Ascending aorta (tissue), 2 donors: ENCODE measurements at regions not wholly inside any gene's neighbourhood (a gene's known extent, or its start where the extent isn't known, plus 50 kb on each side); places are given as distances from the start of the nearest gene placed in this dataset.

Experiments used
- DNase-seq, 2 donors: peaks; one replicate each; pipeline ENCODE4 v3.0.0-alpha.2; 2019; ENCODE audit warnings: low spot score in 2 of 2
- H3K27ac ChIP-seq, 2 donors: fragments of 200-600 bp; sonication (generic); one replicate each; pipeline ENCODE4 v1.5.1; 2016 to 2017; ENCODE audit warnings: mild to moderate bottlenecking in 1 of 2
- H3K27me3 ChIP-seq: fragments of 200-600 bp; sonication (generic); one replicate; pipeline ENCODE4 v1.5.1; 2017
- H3K36me3 ChIP-seq, 2 donors: fragments of 200-600 bp; sonication (generic); one replicate each; pipeline ENCODE4 v1.5.1; 2016
- H3K4me1 ChIP-seq, 2 donors: fragments of 200-600 bp; sonication (generic); one replicate each; pipeline ENCODE4 v1.5.1; 2016 to 2017; ENCODE audit warnings: mild to moderate bottlenecking in 1 of 2
- H3K4me3 ChIP-seq, 2 donors: fragments of 200-600 bp; sonication (generic); one replicate each; pipeline ENCODE4 v1.5.1; 2016 to 2017; ENCODE audit warnings: mild to moderate bottlenecking in 1 of 2
- H3K9me3 ChIP-seq, 2 donors: fragments of 200-600 bp; sonication (generic); one replicate each; pipeline ENCODE4 v1.5.1; 2016
- intact Hi-C: fragments of 100-400 bp; cut with DNase I; formaldehyde crosslinking; loops from one replicate; pipeline ENCODE4 v1.15.1; 2023
- TF ChIP-seq, protein P1 (sequence below), 3 experiments: fragments of 200-600 bp in 2 of 3; fragments of 450-650 bp in 1 of 3; sonication (generic) in 2 of 3; IDR thresholded peaks; one replicate each; pipeline ENCODE4 v1.5.1; 2016 to 2019; ENCODE audit warnings: antibody characterized with exemption in 3 of 3, mild to moderate bottlenecking in 1 of 3, moderate library complexity in 1 of 3

DNA sequence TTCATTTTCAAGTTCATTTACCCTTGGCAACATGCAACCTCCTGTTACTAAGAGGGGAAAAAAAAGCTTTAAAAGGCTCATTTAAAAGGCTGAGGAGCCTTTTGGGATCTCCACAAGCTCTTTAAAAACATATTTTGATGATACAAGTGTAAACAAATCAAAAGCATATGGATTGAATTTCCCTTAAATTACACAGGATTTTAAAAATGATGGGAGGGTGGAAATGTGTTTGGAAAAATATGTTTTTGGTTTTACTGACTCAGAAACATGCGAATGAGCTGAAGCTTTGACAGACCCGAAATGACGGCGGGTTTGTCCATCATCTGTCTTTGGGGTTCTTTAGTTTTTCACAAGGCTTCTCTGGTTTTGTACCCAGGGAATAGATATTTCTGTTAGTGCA lies 180.6 kb upstream of the CCDC68 start:
- DNase-seq = no peak
- H3K27me3 ChIP-seq = no peaks in the 10 kb centered on the region
- intact Hi-C loops = no loop called here
- H3K27ac ChIP-seq = no peak overlapping the region
- H3K4me1 ChIP-seq = no peaks in the 10 kb centered on the region
- no peaks in the 10 kb centered on the region for H3K36me3 ChIP-seq
- no peak overlapping the region for H3K4me3 ChIP-seq
- H3K9me3 ChIP-seq = no peaks in the 10 kb centered on the region
- TF ChIP-seq, protein P1, sequence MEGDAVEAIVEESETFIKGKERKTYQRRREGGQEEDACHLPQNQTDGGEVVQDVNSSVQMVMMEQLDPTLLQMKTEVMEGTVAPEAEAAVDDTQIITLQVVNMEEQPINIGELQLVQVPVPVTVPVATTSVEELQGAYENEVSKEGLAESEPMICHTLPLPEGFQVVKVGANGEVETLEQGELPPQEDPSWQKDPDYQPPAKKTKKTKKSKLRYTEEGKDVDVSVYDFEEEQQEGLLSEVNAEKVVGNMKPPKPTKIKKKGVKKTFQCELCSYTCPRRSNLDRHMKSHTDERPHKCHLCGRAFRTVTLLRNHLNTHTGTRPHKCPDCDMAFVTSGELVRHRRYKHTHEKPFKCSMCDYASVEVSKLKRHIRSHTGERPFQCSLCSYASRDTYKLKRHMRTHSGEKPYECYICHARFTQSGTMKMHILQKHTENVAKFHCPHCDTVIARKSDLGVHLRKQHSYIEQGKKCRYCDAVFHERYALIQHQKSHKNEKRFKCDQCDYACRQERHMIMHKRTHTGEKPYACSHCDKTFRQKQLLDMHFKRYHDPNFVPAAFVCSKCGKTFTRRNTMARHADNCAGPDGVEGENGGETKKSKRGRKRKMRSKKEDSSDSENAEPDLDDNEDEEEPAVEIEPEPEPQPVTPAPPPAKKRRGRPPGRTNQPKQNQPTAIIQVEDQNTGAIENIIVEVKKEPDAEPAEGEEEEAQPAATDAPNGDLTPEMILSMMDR (IDR thresholded peaks at IDR 0.05) = no peak

DNA sequence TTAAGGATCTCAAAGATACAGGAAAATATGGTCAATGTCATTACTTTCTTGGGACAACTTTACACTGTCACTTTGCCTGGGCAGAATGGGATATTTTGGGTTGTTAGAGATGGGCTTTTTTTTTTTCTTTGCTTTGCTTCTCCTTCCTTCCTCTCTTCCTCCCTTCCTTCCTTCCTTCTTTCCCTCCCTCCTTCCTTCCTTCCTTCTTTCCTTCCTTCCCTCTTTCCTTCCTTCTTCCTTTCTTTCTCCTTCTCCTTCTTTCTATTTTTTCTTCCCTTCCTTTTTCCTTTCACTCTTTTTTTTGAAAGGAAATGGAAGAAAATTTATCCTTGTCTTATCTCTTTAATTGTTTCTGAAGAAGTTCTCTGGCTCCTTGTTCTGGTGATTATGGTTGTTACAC lies 180.0 kb upstream of the CCDC68 start:
- Histone ChIP-seq H3K4me1 (no peaks in the 10 kb centered on the region), H3K27me3 (no peaks in the 10 kb centered on the region), H3K9me3 (no peaks in the 10 kb centered on the region), H3K36me3 (no peaks in the 10 kb centered on the region), H3K4me3 (no peak overlapping the region), H3K27ac (no peak overlapping the region)
- no peak for DNase-seq
- intact Hi-C loops = no loop called here
- TF ChIP-seq, protein P1 (IDR thresholded peaks at IDR 0.05) = no peak

DNA sequence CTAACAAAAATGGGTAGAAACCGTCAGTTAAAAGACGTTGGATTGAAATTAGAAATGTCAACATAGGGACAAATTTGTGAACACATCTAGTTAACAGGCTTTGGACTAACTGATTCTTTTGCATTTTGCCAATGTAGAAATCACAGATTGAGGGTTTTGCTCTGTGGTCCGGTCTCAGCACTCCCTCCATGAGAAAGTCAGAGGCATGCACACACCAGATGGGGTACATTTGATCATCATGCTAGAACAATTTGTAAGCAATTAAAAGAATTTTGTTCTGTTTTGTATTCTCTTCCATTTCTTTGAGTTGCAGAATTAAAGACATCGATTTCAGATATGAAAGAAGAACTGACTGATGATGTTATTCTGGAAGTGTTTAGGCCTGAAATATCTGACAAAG lies 179.1 kb upstream of the CCDC68 start:
- intact Hi-C loops = no loop called here
- no peaks in the 10 kb centered on the region for H3K9me3 ChIP-seq
- TF ChIP-seq, protein P1 (IDR thresholded peaks at IDR 0.05) = no peak

DNA sequence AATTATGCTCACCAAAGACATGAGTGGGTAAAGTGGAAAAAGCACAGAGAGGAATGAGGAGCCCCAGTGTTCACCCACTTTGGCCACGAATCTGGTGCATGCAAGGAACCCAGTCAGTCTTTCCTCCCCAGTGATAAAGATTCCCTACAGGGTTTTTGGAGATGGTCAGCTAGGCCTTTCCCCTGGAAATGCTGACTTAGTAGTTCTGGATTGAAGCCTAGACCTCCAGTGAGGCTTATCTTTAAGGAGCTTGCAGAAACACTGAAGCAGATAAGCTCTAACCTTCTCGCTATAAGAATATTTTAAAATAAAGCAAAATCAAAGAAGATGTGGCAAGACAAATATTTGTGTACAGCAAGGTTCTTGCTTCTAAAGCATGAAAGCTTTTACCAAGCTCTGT lies 178.3 kb upstream of the CCDC68 start:
- Histone ChIP-seq H3K9me3 (no peaks in the 10 kb centered on the region), H3K4me3 (no peak overlapping the region), H3K27me3 (no peaks in the 10 kb centered on the region), H3K36me3 (no peaks in the 10 kb centered on the region), H3K27ac (no peak overlapping the region), H3K4me1 (no peaks in the 10 kb centered on the region)
- intact Hi-C loops = no loop called here
- TF ChIP-seq, protein P1 (IDR thresholded peaks at IDR 0.05) = no peak
- no peak for DNase-seq

More for the DNA sequence above, 179.1 kb upstream of the CCDC68 start:
- Histone ChIP-seq H3K27me3 (no peaks in the 10 kb centered on the region), H3K36me3 (no peaks in the 10 kb centered on the region), H3K4me1 (no peaks in the 10 kb centered on the region), H3K27ac (no peak overlapping the region), H3K4me3 (no peak overlapping the region)
- no peak for DNase-seq

DNA sequence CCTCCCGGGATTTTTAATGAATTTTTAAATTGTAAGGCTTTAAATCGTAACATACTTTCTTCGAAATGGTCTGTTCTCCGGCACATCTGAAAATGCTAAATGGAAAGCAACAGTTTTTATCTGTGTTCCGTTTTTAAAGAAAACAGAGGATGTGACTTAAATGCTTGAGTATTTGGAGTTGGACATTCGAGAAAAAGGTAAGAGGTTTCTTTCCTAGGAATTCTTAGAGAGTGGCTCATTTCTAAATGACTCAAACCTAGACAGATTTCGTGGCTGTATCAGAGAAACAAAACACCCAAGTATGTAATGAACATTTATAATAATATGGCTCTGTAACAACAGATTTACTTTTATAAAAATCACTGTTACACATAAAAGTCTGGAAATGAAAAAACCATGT lies 177.6 kb upstream of the CCDC68 start:
- Histone ChIP-seq H3K36me3 (no peaks in the 10 kb centered on the region), H3K4me1 (no peaks in the 10 kb centered on the region), H3K27me3 (no peaks in the 10 kb centered on the region), H3K27ac (no peak overlapping the region), H3K4me3 (no peak overlapping the region), H3K9me3 (no peaks in the 10 kb centered on the region)
- TF ChIP-seq, protein P1 (IDR thresholded peaks at IDR 0.05) = no peak
- no peak for DNase-seq
- intact Hi-C loops = no loop called here

DNA sequence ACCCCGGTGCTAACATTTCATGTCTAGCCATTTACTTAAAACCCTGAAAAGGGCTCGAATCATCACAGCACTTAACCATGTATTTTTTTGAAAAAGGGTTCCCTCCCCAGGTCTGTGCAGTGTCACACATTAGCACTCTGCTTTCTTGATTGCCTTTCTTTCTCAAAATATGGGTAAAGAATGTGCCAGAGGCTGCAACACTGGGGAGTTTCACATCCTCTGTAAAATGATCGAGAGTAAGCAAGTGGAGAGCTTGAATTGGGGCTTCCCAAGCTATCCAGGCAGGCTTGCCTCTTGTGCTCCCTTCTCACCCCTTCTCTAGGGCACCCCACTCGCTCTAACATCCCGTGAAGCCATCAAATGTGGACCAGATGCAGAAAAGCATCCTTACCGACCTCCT lies 177.0 kb upstream of the CCDC68 start:
- no peak for DNase-seq
- no peak overlapping the region for H3K4me3 ChIP-seq
- intact Hi-C loops = no loop called here
- H3K27me3 ChIP-seq = no peaks in the 10 kb centered on the region
- H3K4me1 ChIP-seq = no peaks in the 10 kb centered on the region
- no peaks in the 10 kb centered on the region for H3K9me3 ChIP-seq
- H3K36me3 ChIP-seq = no peaks in the 10 kb centered on the region
- no peak overlapping the region for H3K27ac ChIP-seq
- TF ChIP-seq, protein P1 (IDR thresholded peaks at IDR 0.05) = no peak
